HL-60 (cell line): ENCODE measurements at regions not wholly inside any gene's neighbourhood (a gene's known extent, or its start where the extent isn't known, plus 50 kb on each side); places are given as distances from the start of the nearest gene placed in this dataset.

ENCODE experiments used
- DNase-seq, 2 experiments: peaks; one replicate each; pipeline ENCODE4 v3.0.0-alpha.2; 2010 to 2020; ENCODE audit warnings: low read depth in 1 of 2, low spot score in 1 of 2
- H3K27ac ChIP-seq: fragments of 250-450 bp; sonication (Bioruptor Pico); replicated peaks from 2 replicates; pipeline ENCODE4 v1.5.1; 2020; ENCODE audit warnings: mild to moderate bottlenecking, moderate library complexity
- H3K27me3 ChIP-seq: fragments of 250-450 bp; sonication (Bioruptor Pico); 2 replicates; pipeline ENCODE4 v1.5.1; 2021; ENCODE audit warnings: mild to moderate bottlenecking, moderate library complexity; ENCODE audit not compliant: insufficient read depth, poor library complexity, severe bottlenecking
- H3K4me3 ChIP-seq: replicated peaks from 2 replicates; pipeline ENCODE4 v1.5.1; 2011; ENCODE audit warnings: mild to moderate bottlenecking, control low read depth, low read length; ENCODE audit not compliant: insufficient read depth
- GABPA ChIP-seq: IDR thresholded peaks from 2 replicates; pipeline ENCODE4 v1.6.1; 2012; ENCODE audit warnings: low read depth
- POLR2AphosphoS5 ChIP-seq: IDR thresholded peaks from 2 replicates; pipeline ENCODE4 v1.6.1; 2012; ENCODE audit warnings: low read depth
- SPI1 ChIP-seq: IDR thresholded peaks from 2 replicates; pipeline ENCODE4 v1.6.1; 2012; ENCODE audit warnings: low read depth, mild to moderate bottlenecking, borderline replicate concordance
- TF ChIP-seq, protein P1 (sequence below): IDR thresholded peaks from 2 replicates; pipeline ENCODE4 v1.6.1; 2012; ENCODE audit warnings: low read depth; ENCODE audit not compliant: insufficient replicate concordance
- TF ChIP-seq, protein P2 (sequence below): IDR thresholded peaks from one replicate; pipeline ENCODE4 v1.5.1; 2011; ENCODE audit warnings: low read length, control low read depth, inconsistent platforms; ENCODE audit not compliant: insufficient read depth

DNA sequence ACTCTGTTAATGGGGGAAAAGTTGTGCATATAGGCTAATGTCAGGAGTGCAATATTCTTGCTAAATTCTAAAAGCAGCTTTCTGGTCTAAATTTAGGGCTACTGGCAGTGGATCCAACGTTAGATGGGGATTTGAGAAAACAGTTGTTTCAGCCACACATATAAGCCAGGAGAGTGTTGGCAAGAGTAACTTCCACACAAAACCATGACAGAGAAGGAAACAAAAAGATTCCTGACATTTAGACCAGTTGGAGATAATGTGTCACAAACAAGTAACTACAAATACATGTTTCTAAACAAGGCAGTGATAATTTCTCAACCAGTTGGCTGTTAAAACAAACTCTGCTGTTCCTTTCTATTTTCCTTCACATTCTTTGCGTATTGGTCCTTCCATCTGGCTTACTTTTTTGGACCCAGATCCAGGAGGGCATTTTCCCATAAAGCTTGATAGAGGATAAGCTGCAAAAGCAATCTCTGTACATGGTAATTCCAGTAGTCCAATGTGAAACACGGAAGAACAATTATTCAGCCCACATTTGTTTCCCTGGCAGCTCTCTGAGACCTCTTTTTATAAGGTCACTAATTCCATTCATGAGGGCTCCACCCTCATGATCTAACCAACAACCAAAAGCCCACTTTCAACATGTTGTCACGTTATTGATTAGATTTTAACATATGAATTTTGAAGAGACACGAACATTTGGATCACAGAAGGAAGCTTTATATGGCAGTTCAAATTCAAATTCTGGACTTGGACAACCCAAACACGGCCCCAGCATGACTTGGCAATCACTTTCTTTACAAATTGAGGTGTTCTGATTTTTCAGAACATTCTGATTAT is 1888.6 kb downstream of the MRPL39 start:
- Histone ChIP-seq H3K27ac (no peak overlapping the region), H3K27me3 (no peaks in the 10 kb centered on the region), H3K4me3 (no peak overlapping the region)
- TF ChIP-seq SPI1 (no peak), POLR2AphosphoS5 (no peak), GABPA (no peak)
- TF ChIP-seq, protein P1, sequence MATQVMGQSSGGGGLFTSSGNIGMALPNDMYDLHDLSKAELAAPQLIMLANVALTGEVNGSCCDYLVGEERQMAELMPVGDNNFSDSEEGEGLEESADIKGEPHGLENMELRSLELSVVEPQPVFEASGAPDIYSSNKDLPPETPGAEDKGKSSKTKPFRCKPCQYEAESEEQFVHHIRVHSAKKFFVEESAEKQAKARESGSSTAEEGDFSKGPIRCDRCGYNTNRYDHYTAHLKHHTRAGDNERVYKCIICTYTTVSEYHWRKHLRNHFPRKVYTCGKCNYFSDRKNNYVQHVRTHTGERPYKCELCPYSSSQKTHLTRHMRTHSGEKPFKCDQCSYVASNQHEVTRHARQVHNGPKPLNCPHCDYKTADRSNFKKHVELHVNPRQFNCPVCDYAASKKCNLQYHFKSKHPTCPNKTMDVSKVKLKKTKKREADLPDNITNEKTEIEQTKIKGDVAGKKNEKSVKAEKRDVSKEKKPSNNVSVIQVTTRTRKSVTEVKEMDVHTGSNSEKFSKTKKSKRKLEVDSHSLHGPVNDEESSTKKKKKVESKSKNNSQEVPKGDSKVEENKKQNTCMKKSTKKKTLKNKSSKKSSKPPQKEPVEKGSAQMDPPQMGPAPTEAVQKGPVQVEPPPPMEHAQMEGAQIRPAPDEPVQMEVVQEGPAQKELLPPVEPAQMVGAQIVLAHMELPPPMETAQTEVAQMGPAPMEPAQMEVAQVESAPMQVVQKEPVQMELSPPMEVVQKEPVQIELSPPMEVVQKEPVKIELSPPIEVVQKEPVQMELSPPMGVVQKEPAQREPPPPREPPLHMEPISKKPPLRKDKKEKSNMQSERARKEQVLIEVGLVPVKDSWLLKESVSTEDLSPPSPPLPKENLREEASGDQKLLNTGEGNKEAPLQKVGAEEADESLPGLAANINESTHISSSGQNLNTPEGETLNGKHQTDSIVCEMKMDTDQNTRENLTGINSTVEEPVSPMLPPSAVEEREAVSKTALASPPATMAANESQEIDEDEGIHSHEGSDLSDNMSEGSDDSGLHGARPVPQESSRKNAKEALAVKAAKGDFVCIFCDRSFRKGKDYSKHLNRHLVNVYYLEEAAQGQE, result no peak
- TF ChIP-seq, protein P2, sequence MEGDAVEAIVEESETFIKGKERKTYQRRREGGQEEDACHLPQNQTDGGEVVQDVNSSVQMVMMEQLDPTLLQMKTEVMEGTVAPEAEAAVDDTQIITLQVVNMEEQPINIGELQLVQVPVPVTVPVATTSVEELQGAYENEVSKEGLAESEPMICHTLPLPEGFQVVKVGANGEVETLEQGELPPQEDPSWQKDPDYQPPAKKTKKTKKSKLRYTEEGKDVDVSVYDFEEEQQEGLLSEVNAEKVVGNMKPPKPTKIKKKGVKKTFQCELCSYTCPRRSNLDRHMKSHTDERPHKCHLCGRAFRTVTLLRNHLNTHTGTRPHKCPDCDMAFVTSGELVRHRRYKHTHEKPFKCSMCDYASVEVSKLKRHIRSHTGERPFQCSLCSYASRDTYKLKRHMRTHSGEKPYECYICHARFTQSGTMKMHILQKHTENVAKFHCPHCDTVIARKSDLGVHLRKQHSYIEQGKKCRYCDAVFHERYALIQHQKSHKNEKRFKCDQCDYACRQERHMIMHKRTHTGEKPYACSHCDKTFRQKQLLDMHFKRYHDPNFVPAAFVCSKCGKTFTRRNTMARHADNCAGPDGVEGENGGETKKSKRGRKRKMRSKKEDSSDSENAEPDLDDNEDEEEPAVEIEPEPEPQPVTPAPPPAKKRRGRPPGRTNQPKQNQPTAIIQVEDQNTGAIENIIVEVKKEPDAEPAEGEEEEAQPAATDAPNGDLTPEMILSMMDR, result no peak
- DNase-seq, result no peak

DNA sequence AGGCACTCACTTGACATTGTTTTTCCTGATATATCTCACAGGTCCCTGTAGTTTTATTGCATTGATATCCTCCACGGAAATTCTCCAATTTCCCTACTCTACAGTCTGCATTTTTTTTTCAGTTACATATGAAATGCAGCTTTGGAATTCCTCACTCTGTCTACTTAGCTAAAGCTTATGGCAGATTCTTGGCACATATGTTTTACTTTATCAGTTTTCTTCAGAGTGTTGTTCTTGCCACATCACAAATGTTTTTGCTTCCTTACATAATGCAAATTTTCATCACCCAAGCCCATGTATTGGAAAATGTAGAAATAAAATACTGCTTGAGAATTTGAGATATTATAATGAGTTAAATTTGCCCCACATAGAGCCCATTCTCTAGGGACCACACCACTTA is 1895.1 kb downstream of the MRPL39 start:
- no peak for DNase-seq
- Histone ChIP-seq H3K4me3 (no peak overlapping the region), H3K27me3 (no peaks in the 10 kb centered on the region), H3K27ac (no peak overlapping the region)
- TF ChIP-seq, protein P2, result no peak
- TF ChIP-seq, protein P1, result no peak
- no peak for TF ChIP-seq POLR2AphosphoS5
- TF ChIP-seq GABPA, result no peak
- TF ChIP-seq SPI1, result no peak

DNA sequence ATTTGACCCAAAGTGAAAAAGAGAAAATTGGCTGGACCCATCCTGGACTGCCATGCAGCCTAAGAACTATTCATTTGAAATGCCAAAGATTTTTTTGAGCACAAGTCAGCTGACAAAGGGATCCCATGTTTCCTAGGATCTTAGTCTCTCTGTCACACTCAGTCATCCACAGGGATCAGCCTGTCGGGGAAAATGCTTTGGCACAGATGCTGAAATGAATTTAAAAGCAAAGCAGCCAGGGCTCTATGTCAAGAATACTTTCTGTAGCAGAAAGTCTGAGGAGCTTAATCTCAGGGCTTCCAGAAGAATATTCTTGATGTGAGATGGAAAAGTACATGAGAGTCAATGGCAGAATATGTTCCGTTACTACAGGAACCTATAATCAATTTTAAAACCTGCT is 1900.8 kb downstream of the MRPL39 start:
- Histone ChIP-seq H3K4me3 (no peak overlapping the region), H3K27ac (no peak overlapping the region), H3K27me3 (no peaks in the 10 kb centered on the region)
- no peak for DNase-seq
- TF ChIP-seq, protein P2, result no peak
- TF ChIP-seq POLR2AphosphoS5 (no peak), GABPA (no peak), SPI1 (no peak)
- TF ChIP-seq, protein P1, result no peak
